ENCODE measurements at regions not wholly inside any gene's neighbourhood (a gene's known extent, or its start where the extent isn't known, plus 50 kb on each side); places are given as distances from the start of the nearest gene placed in this dataset.

GRCh38 chr12:19880076-19880475 lies 440.8 kb downstream of the AEBP2 start:
- no peaks in the 10 kb centered on the region for H3K4me1 ChIP-seq (ENCODE audit: low read length)
- no peaks in the 10 kb centered on the region for H4K20me1 ChIP-seq (ENCODE audit: insufficient read depth, low read length)
- H3K9me3 ChIP-seq (replicated peaks; ENCODE audit: insufficient read depth, low read length) = no peaks in the 10 kb centered on the region
- no peaks in the 10 kb centered on the region for H3K27me3 ChIP-seq (replicated peaks; ENCODE audit: insufficient read depth, low read length)
- H3K79me2 ChIP-seq (ENCODE audit: low read length) = no peaks in the 10 kb centered on the region
- H3K27ac ChIP-seq (ENCODE audit: low read length) = no peak overlapping the region
- no peak overlapping the region for H3K4me2 ChIP-seq (ENCODE audit: low read depth, low read length)
- TF ChIP-seq EZH2 (optimal IDR thresholded peaks at IDR 0.05; ENCODE audit: low read depth, low read length) (no peak), EZH2phosphoT487 (IDR thresholded peaks at IDR 0.05; ENCODE audit: low read length) (no peak), CTCF (IDR thresholded peaks at IDR 0.05; ENCODE audit: low read length) (no peak)
- H3K9ac ChIP-seq (ENCODE audit: low read length) = no peak overlapping the region
- no peak overlapping the region for H2AFZ ChIP-seq (ENCODE audit: low read length)
- no peaks in the 10 kb centered on the region for H3K9me2 ChIP-seq (replicated peaks; ENCODE audit: insufficient read depth, low read length)
- no peaks in the 10 kb centered on the region for H3F3A ChIP-seq (ENCODE audit: insufficient read depth, low read length)
- DNase-seq = no peak
- no peak overlapping the region for H3K4me3 ChIP-seq (ENCODE audit: low read length)
- no peaks in the 10 kb centered on the region for H3K36me3 ChIP-seq (replicated peaks; ENCODE audit: insufficient read depth, low read length)

GRCh38 chr12:19880721-19881120 lies 441.4 kb downstream of the AEBP2 start:
- no peak for DNase-seq
- Histone ChIP-seq H3K9me3 (replicated peaks; ENCODE audit: insufficient read depth, low read length) (no peaks in the 10 kb centered on the region), H3K27me3 (replicated peaks; ENCODE audit: insufficient read depth, low read length) (no peaks in the 10 kb centered on the region), H4K20me1 (ENCODE audit: insufficient read depth, low read length) (no peaks in the 10 kb centered on the region), H3K9ac (ENCODE audit: low read length) (no peak overlapping the region), H3K4me3 (ENCODE audit: low read length) (no peak overlapping the region), H3F3A (ENCODE audit: insufficient read depth, low read length) (no peaks in the 10 kb centered on the region), H3K4me1 (ENCODE audit: low read length) (no peaks in the 10 kb centered on the region), H3K4me2 (ENCODE audit: low read depth, low read length) (no peak overlapping the region), H3K9me2 (replicated peaks; ENCODE audit: insufficient read depth, low read length) (no peaks in the 10 kb centered on the region), H3K36me3 (replicated peaks; ENCODE audit: insufficient read depth, low read length) (no peaks in the 10 kb centered on the region), H3K79me2 (ENCODE audit: low read length) (no peaks in the 10 kb centered on the region), H2AFZ (ENCODE audit: low read length) (no peak overlapping the region), H3K27ac (ENCODE audit: low read length) (no peak overlapping the region)
- TF ChIP-seq EZH2phosphoT487 (IDR thresholded peaks at IDR 0.05; ENCODE audit: low read length) (no peak), EZH2 (optimal IDR thresholded peaks at IDR 0.05; ENCODE audit: low read depth, low read length) (no peak), CTCF (IDR thresholded peaks at IDR 0.05; ENCODE audit: low read length) (no peak)

DNA sequence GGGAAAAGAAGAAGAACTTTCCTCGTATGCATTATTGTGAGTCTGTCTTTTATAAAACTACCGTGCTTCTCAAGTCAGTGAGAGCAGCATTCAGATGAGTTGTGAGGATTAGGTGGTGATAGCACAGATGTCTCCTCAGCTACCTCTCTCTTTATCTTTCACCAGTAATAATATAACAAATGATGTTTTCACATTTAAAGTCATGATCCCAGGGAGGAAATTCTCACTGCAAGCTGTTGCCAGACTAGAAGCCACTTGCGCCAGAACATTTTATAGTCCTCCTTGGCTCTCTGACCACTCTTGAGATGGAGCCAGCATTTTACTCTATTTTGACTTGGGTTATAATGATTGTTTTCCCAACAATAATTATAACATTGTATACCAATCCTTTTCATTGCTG lies 443.1 kb downstream of the AEBP2 start:
- H3K4me2 ChIP-seq (ENCODE audit: low read depth, low read length) = no peak overlapping the region
- no peak overlapping the region for H2AFZ ChIP-seq (ENCODE audit: low read length)
- no peak overlapping the region for H3K27ac ChIP-seq (ENCODE audit: low read length)
- H3K36me3 ChIP-seq (replicated peaks; ENCODE audit: insufficient read depth, low read length) = no peaks in the 10 kb centered on the region
- no peaks in the 10 kb centered on the region for H4K20me1 ChIP-seq (ENCODE audit: insufficient read depth, low read length)
- no peaks in the 10 kb centered on the region for H3F3A ChIP-seq (ENCODE audit: insufficient read depth, low read length)
- no peaks in the 10 kb centered on the region for H3K9me2 ChIP-seq (replicated peaks; ENCODE audit: insufficient read depth, low read length)
- H3K79me2 ChIP-seq (ENCODE audit: low read length) = no peaks in the 10 kb centered on the region
- TF ChIP-seq EZH2 (optimal IDR thresholded peaks at IDR 0.05; ENCODE audit: low read depth, low read length) (no peak), EZH2phosphoT487 (IDR thresholded peaks at IDR 0.05; ENCODE audit: low read length) (no peak), CTCF (IDR thresholded peaks at IDR 0.05; ENCODE audit: low read length) (no peak)
- no peak overlapping the region for H3K9ac ChIP-seq (ENCODE audit: low read length)
- no peak for DNase-seq
- no peaks in the 10 kb centered on the region for H3K4me1 ChIP-seq (ENCODE audit: low read length)
- no peak overlapping the region for H3K4me3 ChIP-seq (ENCODE audit: low read length)
- no peaks in the 10 kb centered on the region for H3K27me3 ChIP-seq (replicated peaks; ENCODE audit: insufficient read depth, low read length)
- no peaks in the 10 kb centered on the region for H3K9me3 ChIP-seq (replicated peaks; ENCODE audit: insufficient read depth, low read length)
